ENCODE measurements at regions not wholly inside any gene's neighbourhood (a gene's known extent, or its start where the extent isn't known, plus 50 kb on each side); places are given as distances from the start of the nearest gene placed in this dataset.

DNA sequence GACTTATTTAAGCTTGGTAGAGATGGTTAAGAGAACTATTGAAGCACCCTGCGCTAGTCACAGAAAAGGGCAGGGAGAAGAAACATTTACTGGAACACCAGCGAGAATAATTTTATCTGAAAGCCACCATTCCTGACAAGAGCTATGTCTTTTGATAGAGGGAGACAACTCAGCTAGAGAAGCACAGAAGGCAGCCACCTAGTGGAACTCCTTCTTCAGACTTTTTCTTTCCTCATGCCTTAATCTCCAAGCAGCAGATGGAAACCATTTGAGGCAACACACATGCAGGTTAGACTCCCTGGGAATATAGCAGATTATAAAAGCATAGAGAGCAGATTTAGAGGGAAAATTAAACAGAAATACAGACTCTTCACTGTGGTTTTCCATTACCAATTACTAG is 813.4 kb downstream of the SLITRK6 start:
- TF ChIP-seq, protein P1, sequence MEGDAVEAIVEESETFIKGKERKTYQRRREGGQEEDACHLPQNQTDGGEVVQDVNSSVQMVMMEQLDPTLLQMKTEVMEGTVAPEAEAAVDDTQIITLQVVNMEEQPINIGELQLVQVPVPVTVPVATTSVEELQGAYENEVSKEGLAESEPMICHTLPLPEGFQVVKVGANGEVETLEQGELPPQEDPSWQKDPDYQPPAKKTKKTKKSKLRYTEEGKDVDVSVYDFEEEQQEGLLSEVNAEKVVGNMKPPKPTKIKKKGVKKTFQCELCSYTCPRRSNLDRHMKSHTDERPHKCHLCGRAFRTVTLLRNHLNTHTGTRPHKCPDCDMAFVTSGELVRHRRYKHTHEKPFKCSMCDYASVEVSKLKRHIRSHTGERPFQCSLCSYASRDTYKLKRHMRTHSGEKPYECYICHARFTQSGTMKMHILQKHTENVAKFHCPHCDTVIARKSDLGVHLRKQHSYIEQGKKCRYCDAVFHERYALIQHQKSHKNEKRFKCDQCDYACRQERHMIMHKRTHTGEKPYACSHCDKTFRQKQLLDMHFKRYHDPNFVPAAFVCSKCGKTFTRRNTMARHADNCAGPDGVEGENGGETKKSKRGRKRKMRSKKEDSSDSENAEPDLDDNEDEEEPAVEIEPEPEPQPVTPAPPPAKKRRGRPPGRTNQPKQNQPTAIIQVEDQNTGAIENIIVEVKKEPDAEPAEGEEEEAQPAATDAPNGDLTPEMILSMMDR (conservative IDR thresholded peaks at IDR 0.05): peak; percentile 16
- no peak for TF ChIP-seq ZFX (IDR thresholded peaks at IDR 0.05)
